ENCODE measurements at regions not wholly inside any gene's neighbourhood (a gene's known extent, or its start where the extent isn't known, plus 50 kb on each side); places are given as distances from the start of the nearest gene placed in this dataset.

GRCh38 chr1:114219172-114219868 is 65.7 kb upstream of the SYT6 start:
- Histone ChIP-seq H3K9me3 (no peaks in the 10 kb centered on the region), H3K4me1 (no peaks in the 10 kb centered on the region), H3K9ac (no peak overlapping the region), H3K4me2 (no peak overlapping the region), H3K27me3 (no peaks in the 10 kb centered on the region), H4K20me1 (no peaks in the 10 kb centered on the region), H3K4me3 (no peak overlapping the region), H3K36me3 (no peaks in the 10 kb centered on the region), H3K27ac (no peak overlapping the region)
- TF ChIP-seq Cebpa-rat (IDR thresholded peaks at IDR 0.05), result no peak

- no peak for TF ChIP-seq Cebpa-rat (IDR thresholded peaks at IDR 0.05)
- H3K9ac ChIP-seq, result no peak overlapping the region
- H4K20me1 ChIP-seq, result no peaks in the 10 kb centered on the region
- H3K4me3 ChIP-seq, result no peak overlapping the region
- H3K4me2 ChIP-seq, result no peak overlapping the region
- H3K9me3 ChIP-seq, result no peaks in the 10 kb centered on the region
- H3K27ac ChIP-seq, result no peak overlapping the region
- no peaks in the 10 kb centered on the region for H3K36me3 ChIP-seq
- H3K27me3 ChIP-seq, result no peaks in the 10 kb centered on the region
- H3K4me1 ChIP-seq, result no peaks in the 10 kb centered on the region
Observed at GRCh38 chr1:114218361-114219171, 64.9 kb upstream of the SYT6 start.

- Histone ChIP-seq H3K27ac (no peak overlapping the region), H3K4me3 (no peak overlapping the region), H4K20me1 (no peaks in the 10 kb centered on the region), H3K9me3 (no peaks in the 10 kb centered on the region), H3K27me3 (no peaks in the 10 kb centered on the region), H3K36me3 (no peaks in the 10 kb centered on the region), H3K4me1 (no peaks in the 10 kb centered on the region), H3K9ac (no peak overlapping the region), H3K4me2 (no peak overlapping the region)
- TF ChIP-seq Cebpa-rat (IDR thresholded peaks at IDR 0.05), result no peak
Observed at GRCh38 chr1:114216431-114217173, 62.9 kb upstream of the SYT6 start.

GRCh38 chr1:114215436-114215835 is 61.8 kb upstream of the SYT6 start:
- Histone ChIP-seq H3K4me2 (no peak overlapping the region), H3K4me1 (no peaks in the 10 kb centered on the region), H3K27ac (no peak overlapping the region), H3K9me3 (no peaks in the 10 kb centered on the region), H3K9ac (no peak overlapping the region), H4K20me1 (no peaks in the 10 kb centered on the region), H3K4me3 (no peak overlapping the region), H3K36me3 (no peaks in the 10 kb centered on the region), H3K27me3 (no peaks in the 10 kb centered on the region)
- no peak for TF ChIP-seq Cebpa-rat (IDR thresholded peaks at IDR 0.05)

- H3K4me2 ChIP-seq, result no peak overlapping the region
- H3K27me3 ChIP-seq, result no peaks in the 10 kb centered on the region
- H3K9ac ChIP-seq, result no peak overlapping the region
- no peaks in the 10 kb centered on the region for H3K4me1 ChIP-seq
- no peaks in the 10 kb centered on the region for H3K36me3 ChIP-seq
- H3K27ac ChIP-seq, result no peak overlapping the region
- no peak for TF ChIP-seq Cebpa-rat (IDR thresholded peaks at IDR 0.05)
- no peaks in the 10 kb centered on the region for H4K20me1 ChIP-seq
- no peak overlapping the region for H3K4me3 ChIP-seq
- H3K9me3 ChIP-seq, result no peaks in the 10 kb centered on the region
Observed at GRCh38 chr1:114214016-114214415, 60.3 kb upstream of the SYT6 start.

- TF ChIP-seq Cebpa-rat (IDR thresholded peaks at IDR 0.05), result no peak
- Histone ChIP-seq H3K27me3 (no peaks in the 10 kb centered on the region), H4K20me1 (no peaks in the 10 kb centered on the region), H3K9me3 (no peaks in the 10 kb centered on the region), H3K4me3 (no peak overlapping the region), H3K27ac (no peak overlapping the region), H3K9ac (no peak overlapping the region), H3K4me2 (no peak overlapping the region), H3K4me1 (no peaks in the 10 kb centered on the region), H3K36me3 (no peaks in the 10 kb centered on the region)
Observed at GRCh38 chr1:114209971-114210370, 56.3 kb upstream of the SYT6 start.

- Histone ChIP-seq H3K36me3 (no peaks in the 10 kb centered on the region), H3K4me3 (no peak overlapping the region), H3K27me3 (no peaks in the 10 kb centered on the region), H3K4me1 (no peaks in the 10 kb centered on the region), H3K4me2 (no peak overlapping the region), H3K9ac (no peak overlapping the region), H4K20me1 (no peaks in the 10 kb centered on the region), H3K9me3 (no peaks in the 10 kb centered on the region), H3K27ac (no peak overlapping the region)
- TF ChIP-seq Cebpa-rat (IDR thresholded peaks at IDR 0.05), result no peak
Observed at GRCh38 chr1:114208714-114209113, 55.0 kb upstream of the SYT6 start.

- Histone ChIP-seq H3K36me3 (no peaks in the 10 kb centered on the region), H3K9ac (no peak overlapping the region), H3K4me1 (no peaks in the 10 kb centered on the region), H3K9me3 (no peaks in the 10 kb centered on the region), H3K27ac (no peak overlapping the region), H3K4me3 (no peak overlapping the region), H4K20me1 (no peaks in the 10 kb centered on the region), H3K4me2 (no peak overlapping the region), H3K27me3 (no peaks in the 10 kb centered on the region)
- TF ChIP-seq Cebpa-rat (IDR thresholded peaks at IDR 0.05), result no peak
Observed at GRCh38 chr1:114208106-114208505, 54.4 kb upstream of the SYT6 start.

GRCh38 chr1:114207635-114208034 is 54.0 kb upstream of the SYT6 start:
- H4K20me1 ChIP-seq, result no peaks in the 10 kb centered on the region
- no peak overlapping the region for H3K4me2 ChIP-seq
- H3K4me3 ChIP-seq, result no peak overlapping the region
- no peaks in the 10 kb centered on the region for H3K4me1 ChIP-seq
- no peaks in the 10 kb centered on the region for H3K36me3 ChIP-seq
- H3K9ac ChIP-seq, result no peak overlapping the region
- H3K27me3 ChIP-seq, result no peaks in the 10 kb centered on the region
- H3K9me3 ChIP-seq, result no peaks in the 10 kb centered on the region
- TF ChIP-seq Cebpa-rat (IDR thresholded peaks at IDR 0.05), result no peak
- H3K27ac ChIP-seq, result no peak overlapping the region

- H4K20me1 ChIP-seq, result no peaks in the 10 kb centered on the region
- H3K36me3 ChIP-seq, result no peaks in the 10 kb centered on the region
- no peaks in the 10 kb centered on the region for H3K27me3 ChIP-seq
- no peak overlapping the region for H3K4me2 ChIP-seq
- no peaks in the 10 kb centered on the region for H3K4me1 ChIP-seq
- H3K4me3 ChIP-seq, result no peak overlapping the region
- H3K9me3 ChIP-seq, result no peaks in the 10 kb centered on the region
- no peak for TF ChIP-seq Cebpa-rat (IDR thresholded peaks at IDR 0.05)
- H3K9ac ChIP-seq, result no peak overlapping the region
- no peak overlapping the region for H3K27ac ChIP-seq
Observed at GRCh38 chr1:114206392-114206791, 52.7 kb upstream of the SYT6 start.
